WTC11 (cell line): ENCODE measurements at regions not wholly inside any gene's neighbourhood (a gene's known extent, or its start where the extent isn't known, plus 50 kb on each side); places are given as distances from the start of the nearest gene placed in this dataset.

Experiments used
- ATAC-seq: fragments of 200-7000 bp; cut with Tn5 transposase; 2 replicates; pipeline ENCODE4 v1.10.0; 2021; ENCODE audit warnings: mild to moderate bottlenecking, moderate library complexity
- CTCF ChIA-PET: fragments of 300-600 bp; sonication (Branson Sonifier 250); formaldehyde crosslinking; loops from one replicate; lab custom pipeline; 2021; ENCODE audit warnings: antibody characterized with exemption; lab: Charles Lee
- POLR2A ChIA-PET: fragments of 350-600 bp; sonication (Branson Sonifier 250); formaldehyde crosslinking; loops from one replicate; lab custom pipeline; 2021; ENCODE audit warnings: antibody characterized with exemption; lab: Charles Lee
- DNase-seq: peaks from one replicate; pipeline ENCODE4 v3.0.0; 2021; ENCODE audit warnings: low spot score
- H3K27ac Mint-ChIP-seq: 2 replicates; pipeline ENCODE4 v1.8.0; 2021; ENCODE audit warnings: mixed read lengths
- H3K27me3 Mint-ChIP-seq: 2 replicates; pipeline ENCODE4 v1.8.0; 2021; ENCODE audit warnings: low read depth, mild to moderate bottlenecking, moderate library complexity, mixed read lengths
- H3K36me3 Mint-ChIP-seq: 2 replicates; pipeline ENCODE4 v1.8.0; 2021; ENCODE audit warnings: mixed read lengths
- H3K4me1 Mint-ChIP-seq: 2 replicates; pipeline ENCODE4 v1.8.0; 2022; ENCODE audit warnings: mixed read lengths
- H3K4me3 Mint-ChIP-seq: 2 replicates; pipeline ENCODE4 v1.8.0; 2021; ENCODE audit warnings: mild to moderate bottlenecking, moderate library complexity, mixed read lengths
- H3K9me3 Mint-ChIP-seq: 2 replicates; pipeline ENCODE4 v1.8.0; 2021; ENCODE audit warnings: mixed read lengths
- ARID4B ChIP-seq: sonication (generic); formaldehyde crosslinking; IDR thresholded peaks from 2 replicates; pipeline ENCODE4 v1.8.0; 2023; ENCODE audit warnings: missing genetic modification reagents, mild to moderate bottlenecking, borderline replicate concordance
- ATF3 ChIP-seq: sonication (generic); formaldehyde crosslinking; conservative IDR thresholded peaks from 2 replicates; pipeline ENCODE4 v1.8.1; 2022; ENCODE audit warnings: mild to moderate bottlenecking, missing genetic modification reagents
- CREM ChIP-seq: sonication (generic); formaldehyde crosslinking; IDR thresholded peaks from 2 replicates; pipeline ENCODE4 v1.8.1; 2022; ENCODE audit warnings: mild to moderate bottlenecking, missing genetic modification reagents, moderate library complexity
- CTCF ChIP-seq: fragments of 200-600 bp; IDR thresholded peaks from 2 replicates; pipeline ENCODE4 v1.8.0; 2022; ENCODE audit warnings: antibody characterized with exemption
- ETV6 ChIP-seq: sonication (generic); formaldehyde crosslinking; IDR thresholded peaks from 2 replicates; pipeline ENCODE4 v1.8.1; 2022; ENCODE audit warnings: mild to moderate bottlenecking, missing genetic modification reagents
- FOXP4 ChIP-seq: sonication (generic); formaldehyde crosslinking; IDR thresholded peaks from 2 replicates; pipeline ENCODE4 v1.8.0; 2022; ENCODE audit warnings: mild to moderate bottlenecking, missing genetic modification reagents
- GTF2I ChIP-seq: fragments of 250-450 bp; sonication (Bioruptor Pico); conservative IDR thresholded peaks from 2 replicates; pipeline ENCODE4 v1.4.0; 2021; ENCODE audit warnings: mild to moderate bottlenecking
- HMGXB4 ChIP-seq: sonication (generic); formaldehyde crosslinking; IDR thresholded peaks from 2 replicates; pipeline ENCODE4 v1.8.1; 2023; ENCODE audit warnings: mild to moderate bottlenecking, moderate library complexity, missing genetic modification reagents
- IRF2 ChIP-seq: sonication (generic); formaldehyde crosslinking; IDR thresholded peaks from 2 replicates; pipeline ENCODE4 v1.8.0; 2022; ENCODE audit warnings: low read depth, missing genetic modification reagents, borderline replicate concordance
- NR3C1 ChIP-seq: sonication (generic); formaldehyde crosslinking; conservative IDR thresholded peaks from 2 replicates; pipeline ENCODE4 v1.8.1; 2023; ENCODE audit warnings: low read depth, mild to moderate bottlenecking, missing genetic modification reagents
- PRDM15 ChIP-seq: sonication (generic); formaldehyde crosslinking; IDR thresholded peaks from 2 replicates; pipeline ENCODE4 v1.8.0; 2022; ENCODE audit warnings: missing genetic modification reagents
- PRRX2 ChIP-seq: fragments of 250-450 bp; sonication (Bioruptor Pico); IDR thresholded peaks from 2 replicates; pipeline ENCODE4 v1.8.0; 2021; ENCODE audit warnings: mild to moderate bottlenecking
- TEAD1 ChIP-seq: sonication (generic); formaldehyde crosslinking; IDR thresholded peaks from 2 replicates; pipeline ENCODE4 v1.8.0; 2022; ENCODE audit warnings: mild to moderate bottlenecking, missing genetic modification reagents
- USF2 ChIP-seq: sonication (generic); formaldehyde crosslinking; IDR thresholded peaks from 2 replicates; pipeline ENCODE4 v1.8.1; 2023; ENCODE audit warnings: mild to moderate bottlenecking, missing genetic modification reagents, moderate library complexity
- ZBTB43 ChIP-seq: sonication (generic); formaldehyde crosslinking; IDR thresholded peaks from 2 replicates; pipeline ENCODE4 v1.8.1; 2023; ENCODE audit warnings: mild to moderate bottlenecking, missing genetic modification reagents
- ZSCAN18 ChIP-seq: fragments of 250-450 bp; sonication (Bioruptor Pico); IDR thresholded peaks from 2 replicates; pipeline ENCODE4 v2.1.2; 2022; ENCODE audit warnings: mild to moderate bottlenecking, moderate library complexity

- ChIA-PET POLR2A (no interaction called here), CTCF (no interaction called here)
- ATAC-seq (no peak), DNase-seq (no peak)
- H3K27me3 Mint-ChIP-seq, result peaks cover 26% of the 10 kb centered on the region
- no peaks in the 10 kb centered on the region for H3K4me1 Mint-ChIP-seq
- no peak for TF ChIP-seq FOXP4 (CRISPR knock-in tag)
- TF ChIP-seq CTCF, result no peak
- no peak for TF ChIP-seq ZBTB43 (CRISPR knock-in tag)
- TF ChIP-seq ARID4B (CRISPR knock-in tag), result no peak
- TF ChIP-seq TEAD1, result no peak
- no peak for TF ChIP-seq HMGXB4 (CRISPR knock-in tag)
- no peak for TF ChIP-seq GTF2I
- no peak for TF ChIP-seq CREM (CRISPR knock-in tag)
- TF ChIP-seq NR3C1 (CRISPR knock-in tag), result no peak
- no peak for TF ChIP-seq ATF3 (CRISPR knock-in tag)
- TF ChIP-seq ETV6 (CRISPR knock-in tag), result no peak
- no peak for TF ChIP-seq PRRX2
- TF ChIP-seq USF2 (CRISPR knock-in tag), result no peak
- peaks cover 10% of the 10 kb centered on the region for H3K9me3 Mint-ChIP-seq
- H3K4me3 Mint-ChIP-seq, result no peak overlapping the region
- peaks cover 3% of the 10 kb centered on the region; the same call in 1 of the 2 replicates for H3K36me3 Mint-ChIP-seq
- H3K27ac Mint-ChIP-seq, result no peak overlapping the region
Measured at GRCh38 chr5:104661256-104661655, 1098.7 kb upstream of the NUDT12 start.

- H3K4me1 Mint-ChIP-seq, result no peaks in the 10 kb centered on the region
- peaks cover 42% of the 10 kb centered on the region for H3K27me3 Mint-ChIP-seq
- CTCF ChIA-PET, result no interaction called here
- no peaks in the 10 kb centered on the region for H3K36me3 Mint-ChIP-seq
- POLR2A ChIA-PET, result no interaction called here
- no peak for ATAC-seq
- DNase-seq, result no peak
- no peaks in the 10 kb centered on the region for H3K9me3 Mint-ChIP-seq
- H3K4me3 Mint-ChIP-seq, result no peak overlapping the region
- H3K27ac Mint-ChIP-seq, result no peak overlapping the region
- TF ChIP-seq PRDM15 (CRISPR knock-in tag) (no peak), ZSCAN18 (CRISPR knock-in tag) (no peak), IRF2 (CRISPR knock-in tag) (no peak)
Measured at GRCh38 chr5:104659497-104659896, 1096.9 kb upstream of the NUDT12 start.
